H1 (cell line): ENCODE measurements at regions not wholly inside any gene's neighbourhood (a gene's known extent, or its start where the extent isn't known, plus 50 kb on each side); places are given as distances from the start of the nearest gene placed in this dataset.

Experiments
- CTCF ChIA-PET: fragments of 300-600 bp; sonication (Branson Sonifier 250); formaldehyde crosslinking; loops from one replicate; lab custom pipeline; 2021; ENCODE audit not compliant: partially characterized antibody; lab: Charles Lee
- POLR2A ChIA-PET: fragments of 300-600 bp; sonication (Branson Sonifier 250); formaldehyde crosslinking; loops from one replicate; lab custom pipeline; 2021; ENCODE audit warnings: inconsistent platforms; ENCODE audit not compliant: partially characterized antibody; lab: Charles Lee
- DNase-seq, 2 experiments: peaks; one replicate each; pipeline versions ENCODE4 v3.0.0 to v3.0.0-alpha.2; 2010 to 2022; ENCODE audit warnings: low spot score in 2 of 2, low read depth in 1 of 2, mixed read lengths in 1 of 2
- FAIRE-seq: peaks from 2 replicates; lab custom pipeline; 2011; peaks lifted over from hg19 to GRCh38; lab: Jason Lieb, UNC
- H2AFZ ChIP-seq: 2 replicates; pipeline ENCODE4 v1.8.1; 2012; ENCODE audit warnings: low read length, inconsistent platforms
- H2AK5ac ChIP-seq: 2 replicates; pipeline ENCODE4 v1.6.1; 2013; ENCODE audit warnings: low read depth, low read length
- H2BK120ac ChIP-seq: replicated peaks from 2 replicates; pipeline ENCODE3; 2013; ENCODE audit warnings: low read depth, low read length, inconsistent platforms
- H2BK12ac ChIP-seq: 2 replicates; pipeline ENCODE4 v1.6.1; 2013; ENCODE audit warnings: low read depth, low read length
- H2BK15ac ChIP-seq: 2 replicates; pipeline ENCODE4 v1.6.1; 2013; ENCODE audit warnings: low read length
- H2BK20ac ChIP-seq: 2 replicates; pipeline ENCODE4 v1.6.1; 2013; ENCODE audit warnings: low read length
- H2BK5ac ChIP-seq: 2 replicates; pipeline ENCODE4 v1.6.1; 2013; ENCODE audit warnings: low read depth, low read length
- H3K14ac ChIP-seq: 2 replicates; pipeline ENCODE4 v1.6.1; 2013; ENCODE audit warnings: inconsistent platforms; ENCODE audit not compliant: insufficient read length
- H3K18ac ChIP-seq: 2 replicates; pipeline ENCODE4 v1.6.1; 2013; ENCODE audit warnings: low read length; ENCODE audit errors: extremely low read depth
- H3K23ac ChIP-seq: 2 replicates; pipeline ENCODE4 v1.6.1; 2013; ENCODE audit warnings: inconsistent platforms; ENCODE audit not compliant: insufficient read length
- H3K23me2 ChIP-seq: 2 replicates; pipeline ENCODE4 v1.6.1; 2013; ENCODE audit warnings: low read depth, low read length
- H3K27ac ChIP-seq: 2 replicates; pipeline ENCODE4 v1.6.1; 2011; ENCODE audit warnings: low read depth, low read length, inconsistent platforms
- H3K27me3 ChIP-seq, 4 experiments: replicated peaks in 1 of 4; 1 replicate in 1 of 4; 2 replicates in 3 of 4; pipeline versions ENCODE4 v1.6.1 to v1.8.1; 2011 to 2013; ENCODE audit warnings: low read length in 3 of 4, mild to moderate bottlenecking in 3 of 4, inconsistent platforms in 2 of 4, mixed read lengths in 2 of 4, moderate library complexity in 1 of 4; ENCODE audit not compliant: control insufficient read depth in 3 of 4, insufficient read depth in 3 of 4; ENCODE audit errors: extremely low read depth in 1 of 4
- H3K36me3 ChIP-seq, 4 experiments: 2 replicates each; pipeline versions ENCODE4 v1.6.1 to v1.8.1; 2011 to 2013; ENCODE audit warnings: mild to moderate bottlenecking in 4 of 4, low read length in 3 of 4, moderate library complexity in 2 of 4, control low read depth in 1 of 4, inconsistent platforms in 1 of 4; ENCODE audit not compliant: insufficient read depth in 4 of 4, control insufficient read depth in 2 of 4
- H3K4ac ChIP-seq: replicated peaks from 2 replicates; pipeline ENCODE3; 2013; ENCODE audit warnings: low read length, low read depth, mixed read lengths, inconsistent platforms; ENCODE audit not compliant: insufficient read length
- H3K4me1 ChIP-seq, 4 experiments: replicated peaks in 1 of 4; 1 replicate in 1 of 4; 2 replicates in 3 of 4; pipeline versions ENCODE4 v1.6.1 to v1.8.1; 2011 to 2013; ENCODE audit warnings: low read length in 3 of 4, inconsistent platforms in 2 of 4, mixed read lengths in 1 of 4; ENCODE audit not compliant: insufficient read depth in 4 of 4, control insufficient read depth in 3 of 4
- H3K4me2 ChIP-seq, 2 experiments: 2 replicates each; pipeline versions ENCODE4 v1.6.1 to v1.8.1; 2011 to 2013; ENCODE audit warnings: low read depth in 2 of 2, low read length in 2 of 2, control low read depth in 1 of 2, inconsistent platforms in 1 of 2, mild to moderate bottlenecking in 1 of 2; ENCODE audit not compliant: insufficient read depth in 1 of 2
- H3K4me3 ChIP-seq, 4 experiments: fragments of 200-600, 300-600 bp in 1 of 4; sonication (generic), shearing (Covaris generic), sonication (Bioruptor Twin) in 1 of 4; 2 replicates each; pipeline versions ENCODE4 v1.5.1 to v1.8.1; 2011 to 2016; ENCODE audit warnings: low read length in 4 of 4, low read depth in 3 of 4, control low read depth in 2 of 4, inconsistent platforms in 2 of 4, mild to moderate bottlenecking in 2 of 4, mixed read lengths in 1 of 4, moderate library complexity in 1 of 4; ENCODE audit not compliant: insufficient read depth in 2 of 4; ENCODE audit errors: extremely low read depth in 1 of 4
- H3K56ac ChIP-seq: replicated peaks from 2 replicates; pipeline ENCODE3; 2013; ENCODE audit warnings: low read depth, mild to moderate bottlenecking, mixed read lengths, low read length, inconsistent platforms; ENCODE audit not compliant: insufficient read length
- H3K79me1 ChIP-seq: 2 replicates; pipeline ENCODE4 v1.6.1; 2013; ENCODE audit warnings: low read depth, low read length, control low read depth
- H3K79me2 ChIP-seq, 2 experiments: 2 replicates each; pipeline versions ENCODE4 v1.6.1 to v1.8.1; 2012 to 2013; ENCODE audit warnings: low read length in 2 of 2, mild to moderate bottlenecking in 2 of 2, inconsistent platforms in 1 of 2; ENCODE audit not compliant: insufficient read depth in 2 of 2, control insufficient read depth in 1 of 2
- H3K9ac ChIP-seq, 4 experiments: replicated peaks in 1 of 4; 1 replicate in 1 of 4; 2 replicates in 3 of 4; pipeline versions ENCODE4 v1.6.1 to v1.8.1; 2011 to 2013; ENCODE audit warnings: low read depth in 3 of 4, low read length in 3 of 4, control low read depth in 2 of 4, mild to moderate bottlenecking in 2 of 4, moderate library complexity in 2 of 4, inconsistent platforms in 1 of 4; ENCODE audit errors: extremely low read depth in 1 of 4
- H3K9me3 ChIP-seq, 2 experiments: 2 replicates each; pipeline versions ENCODE4 v1.6.1 to v1.8.1; 2012 to 2013; ENCODE audit warnings: mild to moderate bottlenecking in 2 of 2, moderate library complexity in 2 of 2, control low read depth in 1 of 2, inconsistent platforms in 1 of 2, low read depth in 1 of 2, low read length in 1 of 2, mixed read lengths in 1 of 2; ENCODE audit not compliant: insufficient read depth in 2 of 2
- H4K20me1 ChIP-seq, 2 experiments: replicated peaks in 1 of 2; 2 replicates each; pipeline versions ENCODE3 to v1.8.1; 2011 to 2013; ENCODE audit warnings: inconsistent platforms in 2 of 2, low read length in 2 of 2, mild to moderate bottlenecking in 1 of 2; ENCODE audit not compliant: insufficient read depth in 2 of 2, control insufficient read depth in 1 of 2
- H4K5ac ChIP-seq: 2 replicates; pipeline ENCODE4 v1.6.1; 2013; ENCODE audit warnings: low read length, low read depth, mixed read lengths, inconsistent platforms; ENCODE audit not compliant: insufficient read length
- H4K8ac ChIP-seq: 2 replicates; pipeline ENCODE4 v1.8.0; 2013; ENCODE audit warnings: mild to moderate bottlenecking, moderate library complexity, low read length, inconsistent platforms; ENCODE audit not compliant: insufficient read depth; ENCODE audit errors: extremely low read depth
- H4K91ac ChIP-seq: replicated peaks from 2 replicates; pipeline ENCODE3; 2013; ENCODE audit warnings: low read length, mixed read lengths, inconsistent platforms; ENCODE audit not compliant: insufficient read length
- ATF3 ChIP-seq: IDR thresholded peaks from 2 replicates; pipeline ENCODE4 v1.6.1; 2011; ENCODE audit warnings: low read depth, mild to moderate bottlenecking, low read length; ENCODE audit not compliant: insufficient read depth
- CBX5 ChIP-seq: fragments of 300-800, 300-1000 bp; sonication (generic); IDR thresholded peaks from 2 replicates; pipeline ENCODE4 v1.7.1; 2016; ENCODE audit warnings: antibody characterized with exemption, low read length, low read depth
- CHD1 ChIP-seq: IDR thresholded peaks from 2 replicates; pipeline ENCODE4 v1.6.1; 2012; ENCODE audit warnings: low read depth, low read length, improper control_type of control experiment
- FOSL1 ChIP-seq: IDR thresholded peaks from 2 replicates; pipeline ENCODE4 v1.6.1; 2011; ENCODE audit warnings: mild to moderate bottlenecking, low read depth, low read length, moderate library complexity; ENCODE audit not compliant: insufficient read depth
- NANOG ChIP-seq: IDR thresholded peaks from 2 replicates; pipeline ENCODE4 v1.6.1; 2011; ENCODE audit warnings: low read length, low read depth, mild to moderate bottlenecking, inconsistent platforms; ENCODE audit not compliant: insufficient read depth, poor library complexity, severe bottlenecking
- PHF8 ChIP-seq: fragments of 200-600 bp; sonication (generic); conservative IDR thresholded peaks from 2 replicates; pipeline ENCODE4 v1.7.1; 2012; ENCODE audit warnings: low read depth, mild to moderate bottlenecking, inconsistent platforms, low read length, moderate library complexity
- SIN3A ChIP-seq, 2 experiments: IDR thresholded peaks in 1 of 2; conservative IDR thresholded peaks in 1 of 2; 2 replicates each; pipeline ENCODE4 v1.6.1; 2011 to 2012; ENCODE audit warnings: low read length in 2 of 2, improper control_type of control experiment in 1 of 2, low read depth in 1 of 2, mild to moderate bottlenecking in 1 of 2
- SRF ChIP-seq: IDR thresholded peaks from 2 replicates; pipeline ENCODE4 v1.6.1; 2011; ENCODE audit warnings: mild to moderate bottlenecking, low read depth, low read length, moderate library complexity
- WGBS, 2 experiments: shearing (Covaris generic) in 1 of 2; methylation state at CpG; one replicate each; pipeline versions ENCODE4 v1.1.6 to v1.1.7; 2013 to 2015; ENCODE audit warnings: low lambda C conversion rate in 2 of 2, mixed read lengths in 2 of 2, inconsistent platforms in 1 of 2, low coverage in 1 of 2, missing lambda C conversion rate in 1 of 2; ENCODE audit not compliant: insufficient replicate concordance in 2 of 2, insufficient coverage in 1 of 2, insufficient read length in 1 of 2; ENCODE audit errors: extremely low coverage in 1 of 2, missing lambda C conversion rate in 1 of 2; 5-methylcytosine and 5-hydroxymethylcytosine counted together

GRCh38 chrX:10379878-10380277 lies 223.1 kb downstream of the CLCN4 start:
- Histone ChIP-seq H3K18ac (no peak overlapping the region), H3K4me2 (no peak overlapping the region), H3K56ac (no peak overlapping the region)
- no peak for DNase-seq
- no peak for TF ChIP-seq FOSL1
- no peak for TF ChIP-seq CBX5
- TF ChIP-seq PHF8 = no peak
- TF ChIP-seq ATF3 = no peak
- no peak for TF ChIP-seq NANOG
- no peak for TF ChIP-seq SRF
- TF ChIP-seq CHD1 = no peak
- no peak for TF ChIP-seq SIN3A (conservative IDR thresholded peaks at IDR 0.05 in 1 of 2, IDR thresholded peaks at IDR 0.05 in 1 of 2; ENCODE audit: low read depth in 1 of 2, low read length in 2 of 2)
- TF ChIP-seq, all 59 proteins: peak for 0
- Histone ChIP-seq H2BK120ac (no peak overlapping the region), H4K8ac (no peak overlapping the region), H3K4ac (no peak overlapping the region), H2BK20ac (no peak overlapping the region), H4K5ac (no peak overlapping the region), H3K14ac (no peak overlapping the region), H2BK5ac (no peak overlapping the region), H3K4me3 (no peak overlapping the region), H2AFZ (no peak overlapping the region), H4K20me1 (no peaks in the 10 kb centered on the region), H3K79me2 (no peaks in the 10 kb centered on the region), H3K23me2 (no peaks in the 10 kb centered on the region), H3K36me3 (no peaks in the 10 kb centered on the region), H3K27ac (no peak overlapping the region), H3K9ac (no peak overlapping the region), H3K79me1 (no peaks in the 10 kb centered on the region), H2BK15ac (no peak overlapping the region), H3K4me1 (no peaks in the 10 kb centered on the region), H2BK12ac (no peak overlapping the region), H2AK5ac (no peak overlapping the region), H3K9me3 (peaks cover 0 to 3% of the 10 kb centered on the region in 2 experiments; a peak in 1 of 4 replicates), H3K27me3 (no peaks in the 10 kb centered on the region), H4K91ac (no peak overlapping the region), H3K23ac (no peak overlapping the region)
- no peak for FAIRE-seq
- 86% methylated on average over 3 of the region's 3 CpGs; no CpG with 5 or more reads in 1 of the 2 experiments for WGBS, 2 experiments
- ChIA-PET CTCF (no interaction called here), POLR2A (no interaction called here)
